CD14-positive monocyte (primary cell): ENCODE measurements at regions not wholly inside any gene's neighbourhood (a gene's known extent, or its start where the extent isn't known, plus 50 kb on each side); places are given as distances from the start of the nearest gene placed in this dataset.
"Not testable (repeated sequence)": the region's sequence is repeated elsewhere in the genome, so short reads cannot be mapped to it uniquely, and the experiment has no call there.

Experiments
- DNase-seq, 3 donors: peaks; one replicate each; pipeline ENCODE4 v3.0.0-alpha.2; 2011 to 2022
- H2AFZ ChIP-seq: 2 replicates; pipeline ENCODE4 v1.6.0; 2012; ENCODE audit warnings: mild to moderate bottlenecking, low read depth, low read length, inconsistent platforms; ENCODE audit not compliant: insufficient read depth, poor library complexity, severe bottlenecking
- H3K27ac ChIP-seq, 2 donors: 1 replicate in 1 of 2; 2 replicates in 1 of 2; pipeline ENCODE4 v1.5.1; 2012 to 2013; ENCODE audit warnings: low read length in 2 of 2, control low read depth in 1 of 2, inconsistent platforms in 1 of 2, low read depth in 1 of 2, mild to moderate bottlenecking in 1 of 2
- H3K27me3 ChIP-seq, 2 donors: one replicate each; pipeline versions ENCODE4 v1.6.0 to v1.6.1; 2011 to 2013; ENCODE audit warnings: low read length in 2 of 2; ENCODE audit not compliant: control insufficient read depth in 2 of 2, insufficient read depth in 2 of 2
- H3K36me3 ChIP-seq, 2 donors: replicated peaks in 1 of 2; 1 replicate in 1 of 2; 2 replicates in 1 of 2; pipeline versions ENCODE4 v1.5.1 to v1.6.1; 2012 to 2013; ENCODE audit warnings: low read length in 2 of 2, control low read depth in 1 of 2, inconsistent platforms in 1 of 2, mild to moderate bottlenecking in 1 of 2; ENCODE audit not compliant: insufficient read depth in 2 of 2, control insufficient read depth in 1 of 2
- H3K4me1 ChIP-seq, 2 donors: 1 replicate in 1 of 2; 2 replicates in 1 of 2; pipeline versions ENCODE4 v1.5.1 to v1.6.1; 2012 to 2013; ENCODE audit warnings: low read length in 2 of 2, control low read depth in 1 of 2, inconsistent platforms in 1 of 2, mild to moderate bottlenecking in 1 of 2, moderate library complexity in 1 of 2; ENCODE audit not compliant: insufficient read depth in 2 of 2, control insufficient read depth in 1 of 2
- H3K4me2 ChIP-seq: replicated peaks from 2 replicates; pipeline ENCODE3; 2012; ENCODE audit warnings: low read length, moderate library complexity, mild to moderate bottlenecking; ENCODE audit not compliant: poor library complexity, severe bottlenecking; ENCODE audit errors: extremely low read depth
- H3K4me3 ChIP-seq, 3 experiments: fragments of 200-600 bp in 1 of 3; sonication (generic) in 1 of 3; replicated peaks in 1 of 3; 1 replicate in 2 of 3; 2 replicates in 1 of 3; pipeline ENCODE4 v1.5.1; 2011 to 2013; ENCODE audit warnings: low read length in 3 of 3, mild to moderate bottlenecking in 3 of 3, control low read depth in 2 of 3, low read depth in 2 of 3, inconsistent platforms in 1 of 3, moderate library complexity in 1 of 3
- H3K79me2 ChIP-seq: 2 replicates; pipeline ENCODE4 v1.6.0; 2012; ENCODE audit warnings: mild to moderate bottlenecking, control low read depth, inconsistent platforms, low read length, moderate library complexity; ENCODE audit not compliant: insufficient read depth
- H3K9ac ChIP-seq: 2 replicates; pipeline ENCODE4 v1.6.0; 2017; ENCODE audit warnings: low read length, mild to moderate bottlenecking; ENCODE audit not compliant: insufficient read depth, poor library complexity, severe bottlenecking
- H3K9me3 ChIP-seq, 2 donors: replicated peaks in 1 of 2; 1 replicate in 1 of 2; 2 replicates in 1 of 2; pipeline versions ENCODE4 v1.5.1 to v1.6.1; 2012 to 2013; ENCODE audit warnings: low read length in 2 of 2, control low read depth in 1 of 2; ENCODE audit not compliant: control insufficient read depth in 1 of 2, insufficient read depth in 1 of 2
- H4K20me1 ChIP-seq: 2 replicates; pipeline ENCODE4 v1.6.0; 2012; ENCODE audit warnings: mild to moderate bottlenecking, low read length, control low read depth, moderate library complexity; ENCODE audit not compliant: insufficient read depth
- H3K27ac Mint-ChIP-seq, 7 donors: one replicate each; pipeline ENCODE4 v1.8.0; 2020; ENCODE audit warnings: mild to moderate bottlenecking in 7 of 7, mixed read lengths in 7 of 7, moderate library complexity in 6 of 7, inconsistent platforms in 2 of 7
- H3K27me3 Mint-ChIP-seq, 3 donors: one replicate each; pipeline ENCODE4 v1.8.0; 2021 to 2022; ENCODE audit warnings: low read depth in 3 of 3, mild to moderate bottlenecking in 3 of 3, mixed read lengths in 3 of 3, moderate library complexity in 3 of 3, inconsistent platforms in 1 of 3
- H3K36me3 Mint-ChIP-seq, 2 donors: one replicate each; pipeline ENCODE4 v1.8.0; 2020; ENCODE audit warnings: mixed read lengths in 2 of 2, inconsistent platforms in 1 of 2, mild to moderate bottlenecking in 1 of 2
- H3K4me1 Mint-ChIP-seq: one replicate; pipeline ENCODE4 v1.8.0; 2020; ENCODE audit warnings: mild to moderate bottlenecking, mixed read lengths
- H3K4me3 Mint-ChIP-seq, 2 donors: one replicate each; pipeline ENCODE4 v1.8.0; 2020; ENCODE audit warnings: mild to moderate bottlenecking in 2 of 2, mixed read lengths in 2 of 2, moderate library complexity in 1 of 2
- H3K9me3 Mint-ChIP-seq, 7 donors: one replicate each; pipeline ENCODE4 v1.8.0; 2020 to 2022; ENCODE audit warnings: mixed read lengths in 7 of 7, mild to moderate bottlenecking in 6 of 7, moderate library complexity in 6 of 7, inconsistent platforms in 2 of 7
- WGBS: methylation state at CpG from one replicate; pipeline ENCODE4 v1.1.5; 2013; ENCODE audit warnings: missing lambda C conversion rate; ENCODE audit not compliant: insufficient coverage; 5-methylcytosine and 5-hydroxymethylcytosine counted together
- intact Hi-C, 2 donors: fragments of 100-400 bp; cut with micrococcal nuclease; formaldehyde crosslinking; loops; one replicate each; pipeline versions ENCODE4 v1.15.0 to v1.15.1; 2023
- TF ChIP-seq, protein P1 (sequence below): fragments of 200-600 bp; IDR thresholded peaks from one replicate; pipeline ENCODE4 v1.8.0; 2022; ENCODE audit warnings: antibody characterized with exemption, mild to moderate bottlenecking

DNA sequence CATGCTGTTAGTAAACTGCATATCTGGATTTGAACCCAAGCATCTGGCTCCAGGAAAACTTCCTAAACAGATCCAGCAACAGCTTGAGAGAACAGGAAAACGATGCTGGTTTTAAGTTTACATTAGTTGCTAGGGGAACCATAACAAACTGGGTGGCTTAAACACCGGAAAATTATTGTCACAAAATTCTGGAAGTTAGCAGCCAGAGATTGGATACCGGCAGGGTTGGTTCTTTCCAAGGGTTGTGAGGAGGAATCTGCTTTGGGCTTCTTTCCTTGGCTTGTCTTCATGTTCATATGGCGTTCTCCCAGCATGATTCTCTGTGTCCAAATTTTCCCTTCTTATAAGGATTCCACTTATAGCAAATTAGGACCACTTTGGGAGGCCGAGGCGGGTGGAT is 276.9 kb upstream of the TOM1L1 start:
- Mint-ChIP-seq H3K4me3 (no peak overlapping the region), H3K27me3 (no peaks in the 10 kb centered on the region), H3K27ac (no peak overlapping the region), H3K4me1 (no peaks in the 10 kb centered on the region), H3K36me3 (no peaks in the 10 kb centered on the region), H3K9me3 (peaks cover 0 to 5% (median 3%) of the 10 kb centered on the region in 7 donors)
- Histone ChIP-seq H2AFZ (no peak overlapping the region), H3K9ac (no peak overlapping the region), H3K4me3 (no peak overlapping the region), H3K79me2 (no peaks in the 10 kb centered on the region), H3K4me2 (no peak overlapping the region), H3K27ac (no peak overlapping the region), H4K20me1 (no peaks in the 10 kb centered on the region), H3K9me3 (peaks cover under 1% of the 10 kb centered on the region in 2 donors), H3K36me3 (no peaks in the 10 kb centered on the region), H3K27me3 (no peaks in the 10 kb centered on the region), H3K4me1 (no peaks in the 10 kb centered on the region)
- TF ChIP-seq, protein P1, sequence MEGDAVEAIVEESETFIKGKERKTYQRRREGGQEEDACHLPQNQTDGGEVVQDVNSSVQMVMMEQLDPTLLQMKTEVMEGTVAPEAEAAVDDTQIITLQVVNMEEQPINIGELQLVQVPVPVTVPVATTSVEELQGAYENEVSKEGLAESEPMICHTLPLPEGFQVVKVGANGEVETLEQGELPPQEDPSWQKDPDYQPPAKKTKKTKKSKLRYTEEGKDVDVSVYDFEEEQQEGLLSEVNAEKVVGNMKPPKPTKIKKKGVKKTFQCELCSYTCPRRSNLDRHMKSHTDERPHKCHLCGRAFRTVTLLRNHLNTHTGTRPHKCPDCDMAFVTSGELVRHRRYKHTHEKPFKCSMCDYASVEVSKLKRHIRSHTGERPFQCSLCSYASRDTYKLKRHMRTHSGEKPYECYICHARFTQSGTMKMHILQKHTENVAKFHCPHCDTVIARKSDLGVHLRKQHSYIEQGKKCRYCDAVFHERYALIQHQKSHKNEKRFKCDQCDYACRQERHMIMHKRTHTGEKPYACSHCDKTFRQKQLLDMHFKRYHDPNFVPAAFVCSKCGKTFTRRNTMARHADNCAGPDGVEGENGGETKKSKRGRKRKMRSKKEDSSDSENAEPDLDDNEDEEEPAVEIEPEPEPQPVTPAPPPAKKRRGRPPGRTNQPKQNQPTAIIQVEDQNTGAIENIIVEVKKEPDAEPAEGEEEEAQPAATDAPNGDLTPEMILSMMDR, result no peak
- DNase-seq, result no peak
- 100% methylated on average over 1 of the region's 6 CpGs for WGBS
- intact Hi-C loops, result no loop called here

GRCh38 chr17:54626146-54626703 is 274.4 kb upstream of the TOM1L1 start:
- DNase-seq, result no peak
- H3K36me3 Mint-ChIP-seq, result no peaks in the 10 kb centered on the region
- H3K27me3 ChIP-seq, result no peaks in the 10 kb centered on the region
- no peaks in the 10 kb centered on the region for H3K4me1 Mint-ChIP-seq
- H3K27ac ChIP-seq, result no peak overlapping the region
- H4K20me1 ChIP-seq, result no peaks in the 10 kb centered on the region
- H3K4me1 ChIP-seq, result no peaks in the 10 kb centered on the region
- H3K9me3 Mint-ChIP-seq, result peaks cover 0 to 5% (median 2%) of the 10 kb centered on the region in 7 donors
- no peak overlapping the region for H3K4me3 Mint-ChIP-seq
- no peaks in the 10 kb centered on the region for H3K27me3 Mint-ChIP-seq
- no peak overlapping the region for H3K4me3 ChIP-seq
- H3K79me2 ChIP-seq, result no peaks in the 10 kb centered on the region
- no peaks in the 10 kb centered on the region for H3K9me3 ChIP-seq
- intact Hi-C loops, result no loop called here
- H2AFZ ChIP-seq, result no peak overlapping the region
- TF ChIP-seq, protein P1, result no peak
- 50% methylated on average over 1 of the region's 2 CpGs for WGBS
- no peak overlapping the region for H3K27ac Mint-ChIP-seq
- H3K9ac ChIP-seq, result no peak overlapping the region
- no peaks in the 10 kb centered on the region for H3K36me3 ChIP-seq
- no peak overlapping the region for H3K4me2 ChIP-seq

DNA sequence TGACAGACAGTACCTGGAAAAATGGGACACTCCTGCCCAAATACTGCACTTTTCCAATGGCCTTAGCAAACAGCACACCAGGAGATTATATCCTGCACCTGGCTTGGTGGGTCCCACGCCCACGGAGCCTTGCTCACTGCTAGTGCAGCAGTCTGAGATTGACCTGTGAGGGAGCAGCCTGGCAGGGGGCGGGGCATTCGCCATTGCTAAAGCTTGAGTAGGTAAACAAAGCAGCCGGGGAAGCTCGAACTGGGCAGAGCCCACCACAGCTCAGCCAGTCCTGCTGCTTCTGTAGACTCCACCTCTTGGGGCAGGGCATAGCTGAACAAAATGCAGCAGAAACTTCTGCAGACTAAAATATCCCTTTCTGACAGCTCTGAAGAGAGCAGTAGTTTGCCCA is 261.2 kb upstream of the TOM1L1 start:
- H3K27ac ChIP-seq, H3K4me1 Mint-ChIP-seq, H3K4me3 Mint-ChIP-seq, H3K4me1 ChIP-seq, H3K27me3 ChIP-seq, H3K27ac Mint-ChIP-seq, H4K20me1 ChIP-seq, H3K36me3 Mint-ChIP-seq, intact Hi-C loops, H3K4me2 ChIP-seq, DNase-seq, H3K79me2 ChIP-seq, H3K36me3 ChIP-seq, H3K4me3 ChIP-seq, H3K9ac ChIP-seq, H3K27me3 Mint-ChIP-seq, H2AFZ ChIP-seq: not testable (repeated sequence)
- H3K9me3 ChIP-seq, result peaks cover 19 to 22% of the 10 kb centered on the region in 2 donors
- WGBS, result 90% methylated on average over 6 of the region's 6 CpGs
- H3K9me3 Mint-ChIP-seq, result peaks cover 9 to 26% (median 18%) of the 10 kb centered on the region in 7 donors
